GM23248 (cell line): ENCODE measurements at regions not wholly inside any gene's neighbourhood (a gene's known extent, or its start where the extent isn't known, plus 50 kb on each side); places are given as distances from the start of the nearest gene placed in this dataset.

Source experiments
- EZH2 ChIP-seq: fragments of 200-600 bp; sonication (generic); IDR thresholded peaks from 2 replicates; pipeline ENCODE4 v1.6.1; 2018; ENCODE audit warnings: antibody characterized with exemption, mild to moderate bottlenecking; ENCODE audit not compliant: insufficient read depth, poor library complexity, severe bottlenecking
- EZH2phosphoT487 ChIP-seq: fragments of 200-600 bp; sonication (generic); IDR thresholded peaks from 2 replicates; pipeline ENCODE4 v1.6.1; 2018; ENCODE audit warnings: antibody characterized with exemption, moderate library complexity, mild to moderate bottlenecking, low read depth; ENCODE audit not compliant: insufficient read depth

DNA sequence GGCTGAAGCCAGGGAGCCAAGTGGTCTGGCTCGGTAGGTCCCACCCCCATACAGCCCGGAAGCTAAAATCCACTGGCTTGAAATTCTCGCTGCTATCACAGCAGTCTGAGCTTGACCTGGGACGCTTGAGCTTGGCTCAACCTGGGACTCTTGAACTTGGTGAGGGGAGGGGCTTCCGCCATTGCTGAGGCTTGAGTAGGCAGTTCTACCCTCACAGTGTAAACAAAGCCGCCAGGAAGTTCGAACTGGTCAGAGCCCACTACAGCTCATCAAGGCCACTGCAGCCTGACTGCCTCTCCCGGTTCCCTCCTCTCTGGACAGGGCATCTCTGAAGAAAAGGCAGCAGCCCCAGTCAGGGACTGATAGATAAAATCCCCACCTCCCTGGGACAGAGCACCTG, 1337.7 kb downstream of the HACE1 start:
- no peak for TF ChIP-seq EZH2
- no peak for TF ChIP-seq EZH2phosphoT487
